GM12875 (cell line): ENCODE measurements at regions not wholly inside any gene's neighbourhood (a gene's known extent, or its start where the extent isn't known, plus 50 kb on each side); places are given as distances from the start of the nearest gene placed in this dataset.
A peak's percentile ranks its signal among the peaks of the same experiment; 100 is the strongest.
"Not testable (repeated sequence)": the region's sequence is repeated elsewhere in the genome, so short reads cannot be mapped to it uniquely, and the experiment has no call there.

Source experiments
- H3K4me3 ChIP-seq: one replicate; pipeline ENCODE4 v1.5.1; 2011; ENCODE audit warnings: low read depth, low read length, control low read depth
- CTCF ChIP-seq: IDR thresholded peaks from 2 replicates; pipeline ENCODE4 v1.5.1; 2011; ENCODE audit warnings: low read depth, mild to moderate bottlenecking, control low read depth, inconsistent platforms, low read length, moderate library complexity, borderline replicate concordance; ENCODE audit not compliant: insufficient read depth

- TF ChIP-seq CTCF: peak; percentile 61
- no peak overlapping the region for H3K4me3 ChIP-seq
Observed at GRCh38 chr4:75289914-75290582, 224.2 kb downstream of the RCHY1 start.

DNA sequence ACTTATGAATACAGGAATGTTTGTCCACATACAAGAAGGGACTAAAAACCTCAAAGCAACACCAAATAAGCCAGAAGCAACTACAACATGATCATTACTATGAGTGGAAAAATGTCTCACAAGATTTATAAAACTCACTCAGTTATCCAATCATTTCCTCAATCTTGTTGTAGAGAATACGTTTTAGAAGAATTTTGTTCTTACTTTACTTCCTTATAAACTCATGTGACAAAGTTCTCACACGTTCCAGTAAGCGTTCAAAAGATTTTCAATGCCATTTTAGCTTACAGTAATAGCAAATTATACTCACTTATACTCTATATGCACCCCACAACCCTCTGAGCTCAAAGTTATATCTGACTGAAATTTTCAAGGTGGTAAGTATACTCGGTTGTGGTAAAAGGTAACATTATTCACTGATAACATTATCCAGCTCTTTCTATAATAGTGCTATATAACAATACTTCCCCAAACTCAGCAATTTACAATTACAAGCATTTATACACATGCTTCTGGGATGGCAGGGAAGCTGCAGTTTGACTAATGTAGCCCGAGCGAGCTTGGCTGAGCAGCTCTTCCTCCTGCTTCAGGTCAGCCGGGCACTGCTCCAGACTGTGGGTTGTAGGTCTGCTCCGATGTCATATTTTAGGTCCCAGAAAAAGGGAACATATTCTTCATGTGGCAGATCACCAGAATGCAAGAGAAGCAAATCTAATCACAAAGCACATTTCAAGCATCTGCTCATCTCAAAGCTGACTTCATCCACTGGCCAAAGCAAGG lies 226.3 kb downstream of the RCHY1 start:
- no peak for TF ChIP-seq CTCF
- H3K4me3 ChIP-seq: no peak overlapping the region

GRCh38 chr4:75285837-75286236 lies 228.4 kb downstream of the RCHY1 start:
- no peak for TF ChIP-seq CTCF
- H3K4me3 ChIP-seq: no peak overlapping the region

GRCh38 chr4:75284831-75285230 lies 229.4 kb downstream of the RCHY1 start:
- TF ChIP-seq CTCF: no peak
- H3K4me3 ChIP-seq: no peak overlapping the region

DNA sequence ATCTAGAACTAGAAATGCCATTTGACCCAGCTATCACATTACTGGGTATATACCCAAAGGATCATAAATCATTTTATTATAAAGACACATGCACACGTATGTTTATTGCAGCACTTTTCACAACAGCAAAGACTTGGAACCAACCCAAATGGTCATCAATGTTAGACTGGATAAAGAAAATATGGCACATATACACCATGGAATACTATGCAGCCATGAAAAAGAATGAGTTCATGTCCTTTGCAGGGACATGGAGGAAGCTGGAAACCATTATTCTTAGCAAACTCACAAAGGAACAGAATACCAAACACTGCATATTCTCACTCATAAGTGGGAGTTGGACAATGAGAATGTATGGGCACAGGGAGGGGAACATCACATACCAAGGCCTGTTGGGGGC lies 233.7 kb downstream of the RCHY1 start:
- H3K4me3 ChIP-seq: not testable (repeated sequence)

DNA sequence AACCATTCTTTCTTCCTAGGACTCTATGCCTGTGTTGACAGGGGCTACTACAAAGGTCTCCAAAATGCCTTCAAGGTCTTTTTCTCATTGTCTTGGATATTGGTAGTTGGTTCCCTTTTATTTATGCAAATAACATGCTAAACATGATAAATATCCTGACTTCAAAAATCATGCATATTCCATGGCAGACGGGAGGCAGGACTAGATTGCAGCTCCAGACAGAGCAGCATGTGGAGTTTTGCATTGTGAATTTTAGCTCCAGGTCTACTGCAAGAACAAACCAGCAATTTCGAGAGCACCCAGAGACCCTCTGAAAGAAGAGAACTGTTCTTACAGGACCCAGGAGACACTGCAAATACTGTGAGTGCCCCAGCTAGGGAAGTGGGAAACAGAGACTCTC lies 254.9 kb downstream of the RCHY1 start:
- no peak overlapping the region for H3K4me3 ChIP-seq
- no peak for TF ChIP-seq CTCF

DNA sequence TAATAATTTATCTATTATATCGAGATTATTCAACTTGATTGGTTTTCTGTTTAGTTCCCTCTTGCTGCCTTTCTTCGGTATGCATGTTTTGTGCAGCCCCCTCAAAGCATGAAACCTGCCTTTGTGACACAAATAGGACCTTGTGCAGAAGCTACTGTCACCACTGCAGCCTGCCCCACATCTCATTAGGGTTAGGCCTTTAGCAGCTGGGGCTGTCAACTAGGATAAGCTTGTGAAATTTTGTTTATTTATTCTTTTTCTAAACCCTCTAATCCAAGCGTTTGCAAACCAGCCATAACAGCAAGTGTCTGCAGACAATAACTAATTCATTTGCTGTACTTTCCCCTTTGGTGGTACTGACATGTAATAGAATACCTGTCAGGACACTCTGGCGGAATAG lies 258.9 kb downstream of the RCHY1 start:
- no peak for TF ChIP-seq CTCF
- H3K4me3 ChIP-seq: no peak overlapping the region

GRCh38 chr4:75254745-75255144 lies 259.5 kb downstream of the RCHY1 start:
- no peak for TF ChIP-seq CTCF

GRCh38 chr4:75253094-75253493 lies 261.1 kb downstream of the RCHY1 start:
- not testable (repeated sequence) for H3K4me3 ChIP-seq

More at GRCh38 chr4:75254745-75255144, 259.5 kb downstream of the RCHY1 start:
- no peak overlapping the region for H3K4me3 ChIP-seq
